HG03575 (cell line): ENCODE measurements at regions not wholly inside any gene's neighbourhood (a gene's known extent, or its start where the extent isn't known, plus 50 kb on each side); places are given as distances from the start of the nearest gene placed in this dataset.

ENCODE experiments used
- ATAC-seq: cut with Tn5 transposase; IDR thresholded peaks from one replicate; pipeline ENCODE4 v1.9.1; 2021; ENCODE audit not compliant: unreplicated experiment, insufficient number of reproducible peaks, low FRiP score; ENCODE audit errors: extremely low read depth

- no peak for ATAC-seq
These were observed 160.7 kb upstream of the NT5C1B start for GRCh38 chr2:18749912-18750526.

- no peak for ATAC-seq
These were observed 156.3 kb upstream of the NT5C1B start for GRCh38 chr2:18745431-18746272.

- ATAC-seq: no peak
These were observed 152.7 kb upstream of the NT5C1B start for GRCh38 chr2:18741895-18742732.

GRCh38 chr2:18741191-18741590, 151.8 kb upstream of the NT5C1B start:
- no peak for ATAC-seq

- ATAC-seq: no peak
These were observed 151.1 kb upstream of the NT5C1B start for GRCh38 chr2:18740474-18740881.

DNA sequence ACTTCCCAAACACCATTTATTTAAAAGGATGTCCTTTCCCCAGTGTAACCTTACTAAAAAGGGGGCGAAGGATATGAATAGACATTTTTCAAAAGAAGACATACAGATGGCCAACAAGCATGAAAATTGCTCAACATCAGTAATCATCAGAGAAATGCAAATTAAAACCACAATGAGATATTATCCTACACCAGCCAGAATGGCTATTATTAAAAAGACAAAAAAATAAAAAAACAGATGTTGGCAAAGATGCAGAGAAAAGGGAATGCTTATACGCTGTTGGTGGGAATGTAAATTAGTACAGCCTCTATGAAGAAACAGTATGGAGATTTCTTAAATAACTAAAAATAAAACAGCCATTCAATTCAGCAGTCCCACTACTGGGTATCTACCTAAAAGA, 142.3 kb upstream of the NT5C1B start:
- ATAC-seq: no peak

- ATAC-seq: no peak
These were observed 135.2 kb upstream of the NT5C1B start for GRCh38 chr2:18724371-18725145.

- ATAC-seq: no peak
These were observed 133.8 kb upstream of the NT5C1B start for GRCh38 chr2:18723219-18723618.

GRCh38 chr2:18722101-18722500, 132.7 kb upstream of the NT5C1B start:
- no peak for ATAC-seq

DNA sequence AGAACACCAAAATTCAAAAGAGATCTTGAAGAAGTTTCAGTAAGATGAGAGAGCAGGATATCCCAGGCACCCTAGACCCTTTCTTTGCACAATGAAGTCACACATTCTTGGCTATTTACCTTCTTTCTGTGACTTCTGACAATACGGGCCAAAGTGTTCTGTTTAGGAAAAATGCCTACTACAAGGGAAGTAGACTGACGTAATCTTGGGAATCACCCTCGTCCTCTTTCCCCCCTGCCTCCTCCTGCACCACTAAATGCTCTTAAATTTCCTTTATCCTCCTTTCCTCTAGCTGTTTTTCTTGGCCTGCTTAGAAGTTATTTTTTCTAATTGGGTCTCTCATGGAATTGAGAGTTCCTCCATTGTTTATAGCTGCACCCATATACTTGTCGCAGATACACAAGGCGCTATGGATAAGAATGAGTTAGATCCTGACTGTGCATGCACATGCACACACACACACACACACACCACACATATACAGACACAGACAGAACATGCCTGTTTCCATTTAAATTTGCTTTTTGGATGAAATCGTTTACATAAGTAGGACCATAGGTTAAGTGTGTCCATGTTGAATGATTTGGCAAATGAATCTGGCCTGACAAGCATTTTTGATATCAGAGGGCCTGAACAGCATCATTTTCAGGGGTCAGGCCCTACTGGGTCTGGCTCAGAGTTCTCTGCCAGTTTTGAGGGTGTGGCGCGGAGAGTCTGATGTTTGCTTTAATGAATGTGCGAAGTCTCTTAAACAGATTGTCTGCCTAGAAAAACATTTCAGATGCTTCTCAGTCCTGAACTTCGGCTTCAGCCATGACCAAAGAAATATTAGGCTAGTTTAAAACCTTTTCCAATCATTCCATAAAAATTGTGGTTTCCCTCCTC, 131.9 kb upstream of the NT5C1B start:
- ATAC-seq: no peak

- no peak for ATAC-seq
These were observed 130.8 kb upstream of the NT5C1B start for GRCh38 chr2:18719978-18720775.

GRCh38 chr2:18708203-18708715, 118.9 kb upstream of the NT5C1B start:
- ATAC-seq: no peak

DNA sequence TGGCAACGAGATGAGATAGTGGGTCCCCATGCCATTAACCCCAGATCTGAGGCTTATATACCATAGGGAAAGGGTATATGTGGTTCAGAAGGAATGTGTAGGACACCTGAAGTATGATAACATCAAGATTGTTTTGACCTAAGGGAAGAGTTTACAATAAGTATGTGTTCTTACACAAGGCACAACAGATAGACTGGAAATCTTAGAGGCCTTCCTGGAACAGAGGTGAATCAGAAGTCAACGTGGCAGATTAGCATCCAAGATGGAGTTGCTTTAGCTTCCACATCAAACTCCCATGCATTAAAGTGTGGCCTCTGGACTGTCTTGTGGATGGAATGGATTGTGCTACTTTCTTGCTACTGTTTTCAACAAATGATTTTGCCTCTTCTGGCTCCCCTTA, 116.6 kb upstream of the NT5C1B start:
- no peak for ATAC-seq

DNA sequence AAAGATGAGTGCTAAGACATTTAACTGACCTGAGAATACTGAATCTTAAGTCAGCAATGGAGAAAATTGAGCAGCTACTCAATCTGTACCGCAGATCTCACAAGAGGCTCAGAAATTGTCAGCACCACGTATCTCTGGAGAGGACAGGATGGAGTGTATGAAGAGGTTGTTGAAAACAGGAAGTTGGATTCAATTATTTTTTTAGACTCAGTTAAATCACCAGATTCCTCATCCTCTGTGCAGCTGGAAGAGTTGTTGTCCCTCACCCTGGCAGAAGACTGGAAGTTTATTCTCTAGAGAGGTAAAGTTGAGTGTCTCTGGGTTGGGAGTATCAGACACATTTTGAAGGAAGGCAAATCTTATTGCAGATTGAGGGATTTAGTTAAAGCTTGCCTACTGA, 114.9 kb upstream of the NT5C1B start:
- ATAC-seq: no peak

- no peak for ATAC-seq
These were observed 114.2 kb upstream of the NT5C1B start for GRCh38 chr2:18703555-18703954.

DNA sequence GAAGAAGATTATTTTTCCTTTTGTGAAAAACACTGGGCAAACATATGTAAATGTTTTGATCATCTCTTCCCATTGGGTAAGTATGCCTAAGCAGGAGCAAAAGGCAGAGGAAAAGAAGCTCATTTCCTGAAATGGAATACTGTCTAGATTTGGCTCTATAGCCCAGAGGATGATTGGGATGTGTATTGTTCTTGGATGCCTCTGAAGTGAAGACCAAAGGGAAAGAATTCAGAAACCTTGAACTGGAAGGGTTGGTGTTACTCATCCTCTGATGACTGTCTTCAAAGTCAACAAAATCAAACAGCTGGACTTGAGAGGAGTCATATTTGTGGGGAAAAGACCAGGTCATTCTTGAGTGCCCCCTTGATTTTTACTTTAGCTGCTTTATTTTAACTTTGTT, 112.6 kb upstream of the NT5C1B start:
- no peak for ATAC-seq

GRCh38 chr2:18701546-18701945, 112.2 kb upstream of the NT5C1B start:
- no peak for ATAC-seq
